Immature natural killer cell (primary cell): ENCODE measurements at regions not wholly inside any gene's neighbourhood (a gene's known extent, or its start where the extent isn't known, plus 50 kb on each side); places are given as distances from the start of the nearest gene placed in this dataset.
"Not testable (repeated sequence)": the region's sequence is repeated elsewhere in the genome, so short reads cannot be mapped to it uniquely, and the experiment has no call there.

Experiments used
- DNase-seq, 3 donors: peaks; one replicate each; pipeline ENCODE4 v3.0.0; 2022; ENCODE audit warnings: mixed read lengths in 1 of 3
- H3K27ac Mint-ChIP-seq, 6 donors: one replicate each; pipeline ENCODE4 v1.8.0; 2020; ENCODE audit warnings: mixed read lengths in 6 of 6, mild to moderate bottlenecking in 5 of 6, inconsistent platforms in 4 of 6, moderate library complexity in 3 of 6
- H3K27me3 Mint-ChIP-seq, 3 donors: one replicate each; pipeline ENCODE4 v1.8.0; 2020 to 2021; ENCODE audit warnings: low read depth in 3 of 3, mild to moderate bottlenecking in 3 of 3, mixed read lengths in 3 of 3, moderate library complexity in 3 of 3, inconsistent platforms in 1 of 3
- H3K36me3 Mint-ChIP-seq, 3 donors: one replicate each; pipeline ENCODE4 v1.8.0; 2020; ENCODE audit warnings: mixed read lengths in 3 of 3, inconsistent platforms in 2 of 3, mild to moderate bottlenecking in 2 of 3
- H3K4me1 Mint-ChIP-seq, 2 donors: one replicate each; pipeline ENCODE4 v1.8.0; 2020; ENCODE audit warnings: inconsistent platforms in 2 of 2, mild to moderate bottlenecking in 2 of 2, mixed read lengths in 2 of 2, moderate library complexity in 1 of 2
- H3K4me3 Mint-ChIP-seq, 5 donors: one replicate each; pipeline ENCODE4 v1.8.0; 2020; ENCODE audit warnings: mild to moderate bottlenecking in 5 of 5, mixed read lengths in 5 of 5, inconsistent platforms in 3 of 5, moderate library complexity in 3 of 5
- H3K9me3 Mint-ChIP-seq, 6 donors: one replicate each; pipeline ENCODE4 v1.8.0; 2020; ENCODE audit warnings: mild to moderate bottlenecking in 6 of 6, mixed read lengths in 6 of 6, inconsistent platforms in 4 of 6, moderate library complexity in 3 of 6

GRCh38 chr17:51463353-51463752 is 203.0 kb downstream of the UTP18 start:
- H3K4me1 Mint-ChIP-seq: no peaks in the 10 kb centered on the region
- no peaks in the 10 kb centered on the region for H3K36me3 Mint-ChIP-seq
- H3K9me3 Mint-ChIP-seq: no peaks in the 10 kb centered on the region
- H3K27me3 Mint-ChIP-seq: peaks cover 4 to 5% (median 5%) of the 10 kb centered on the region in 3 donors
- no peak overlapping the region for H3K4me3 Mint-ChIP-seq
- no peak overlapping the region for H3K27ac Mint-ChIP-seq
- DNase-seq: no peak

DNA sequence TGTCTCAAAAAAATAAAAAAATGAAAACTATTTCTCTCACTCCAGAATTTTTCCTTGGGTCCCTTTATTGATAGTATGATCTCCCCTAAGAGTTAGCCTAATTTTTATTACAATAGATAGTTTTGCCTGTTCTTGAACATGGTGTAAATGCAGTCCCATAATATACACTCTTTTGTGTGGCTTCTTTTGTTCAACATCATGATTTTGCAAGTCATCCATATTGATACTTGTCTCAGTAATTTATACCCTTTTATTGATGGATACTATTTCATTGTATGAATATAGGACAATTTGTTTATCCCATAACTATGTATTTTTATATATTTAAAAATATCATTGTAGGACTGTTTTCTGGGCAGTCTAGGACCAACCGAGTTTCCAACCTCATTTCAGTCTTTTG is 207.0 kb downstream of the UTP18 start:
- no peak for DNase-seq
- H3K27me3 Mint-ChIP-seq: peaks cover 0 to 5% (median 3%) of the 10 kb centered on the region in 3 donors
- H3K4me1 Mint-ChIP-seq: no peaks in the 10 kb centered on the region
- H3K27ac Mint-ChIP-seq: no peak overlapping the region
- H3K9me3 Mint-ChIP-seq: no peaks in the 10 kb centered on the region
- no peaks in the 10 kb centered on the region for H3K36me3 Mint-ChIP-seq
- H3K4me3 Mint-ChIP-seq: no peak overlapping the region

DNA sequence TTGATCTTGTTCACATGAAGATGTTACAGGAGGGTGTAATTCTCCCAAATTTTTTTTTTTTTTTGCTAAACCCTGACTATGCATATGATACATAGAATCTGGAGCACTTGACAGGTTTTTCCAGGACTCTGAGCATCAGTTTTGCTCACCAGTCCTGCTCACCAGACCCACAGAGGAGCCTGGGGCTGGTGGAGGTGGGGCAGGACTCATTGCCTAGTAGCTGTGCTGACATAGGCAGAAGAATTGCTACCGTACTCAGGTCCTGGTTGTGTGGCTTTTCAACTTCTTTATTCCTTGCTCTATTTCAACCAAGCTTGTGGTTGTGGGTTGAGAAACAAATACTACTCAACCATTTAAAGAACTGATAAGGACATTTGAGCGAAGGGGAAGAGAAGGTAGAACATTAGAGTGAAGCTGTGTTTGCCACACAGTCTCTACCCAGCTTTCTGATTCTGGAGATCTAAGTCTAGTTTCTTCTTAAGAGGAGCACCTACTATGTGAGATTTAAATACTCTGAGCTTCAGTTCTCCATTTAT is 212.4 kb downstream of the UTP18 start:
- Mint-ChIP-seq H3K36me3 (no peaks in the 10 kb centered on the region), H3K4me1 (no peaks in the 10 kb centered on the region), H3K9me3 (no peaks in the 10 kb centered on the region), H3K27me3 (peaks cover 0 to 14% (median 8%) of the 10 kb centered on the region in 3 donors), H3K27ac (no peak overlapping the region), H3K4me3 (no peak overlapping the region)
- no peak for DNase-seq

DNA sequence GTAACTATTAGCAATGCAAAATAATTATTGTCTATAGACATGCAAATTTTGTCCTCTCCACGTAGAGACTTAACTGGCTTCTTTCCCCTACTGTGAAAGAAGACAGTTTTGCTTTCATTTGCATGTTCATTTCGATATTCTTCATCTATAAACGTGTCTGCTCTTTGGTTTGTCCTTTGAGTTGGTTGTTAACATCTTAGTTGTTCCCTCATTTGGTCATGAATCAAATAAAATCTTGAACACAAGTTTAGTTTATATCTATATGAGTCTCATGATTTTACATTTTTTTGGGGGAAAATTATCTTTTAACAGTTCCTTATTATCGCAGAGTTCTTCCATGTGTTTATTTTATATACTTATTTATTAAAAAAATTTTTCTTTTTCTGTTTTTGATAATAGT is 214.4 kb downstream of the UTP18 start:
- Mint-ChIP-seq H3K36me3 (no peaks in the 10 kb centered on the region), H3K27ac (no peak overlapping the region), H3K4me1 (no peaks in the 10 kb centered on the region), H3K27me3 (peaks cover 0 to 16% (median 10%) of the 10 kb centered on the region in 3 donors), H3K9me3 (peaks cover 0 to 1% (median 0%) of the 10 kb centered on the region in 6 donors), H3K4me3 (no peak overlapping the region)
- DNase-seq: no peak

DNA sequence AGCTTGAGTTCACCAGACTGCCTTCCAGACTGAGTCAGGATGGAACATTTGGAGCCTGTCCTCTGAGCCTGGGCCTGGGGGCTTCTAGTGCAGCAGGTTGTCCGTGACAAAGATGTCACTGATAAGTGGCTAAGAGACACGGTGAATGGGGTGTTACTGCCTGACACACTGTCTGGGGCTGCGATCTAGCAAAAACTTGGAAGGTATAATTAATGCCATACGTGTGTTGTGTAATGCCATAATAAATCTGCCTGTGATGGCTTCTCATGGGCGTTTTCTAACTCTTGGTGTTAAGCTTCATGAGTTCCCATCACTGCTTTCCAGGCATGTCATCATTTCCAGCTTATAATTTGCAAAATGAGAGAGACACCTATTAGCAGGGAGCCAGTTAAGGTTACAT is 215.4 kb downstream of the UTP18 start:
- Mint-ChIP-seq H3K4me3 (no peak overlapping the region), H3K4me1 (no peaks in the 10 kb centered on the region), H3K36me3 (no peaks in the 10 kb centered on the region), H3K9me3 (peaks cover 0 to 5% (median 4%) of the 10 kb centered on the region in 6 donors), H3K27me3 (peaks cover 0 to 17% (median 10%) of the 10 kb centered on the region in 3 donors), H3K27ac (no peak overlapping the region)
- no peak for DNase-seq

DNA sequence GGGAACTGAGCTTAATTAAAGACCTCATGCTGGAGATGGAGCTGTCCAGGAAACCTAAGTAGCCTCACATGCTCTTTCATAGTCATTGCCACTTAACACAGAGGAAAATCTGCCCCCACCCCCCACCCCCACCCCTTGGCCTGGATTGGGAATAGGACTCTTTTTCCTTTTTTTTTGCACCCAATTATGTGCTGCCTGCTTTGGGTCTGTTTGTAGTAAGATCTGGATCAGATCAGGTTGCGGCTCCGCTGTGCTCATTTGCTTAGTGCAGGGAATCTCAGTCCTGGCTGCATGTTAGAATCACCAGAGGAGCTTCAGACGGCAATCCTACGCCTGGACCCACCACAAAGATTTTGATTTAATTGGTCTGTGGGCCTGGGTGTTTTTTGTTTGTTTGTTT is 219.0 kb downstream of the UTP18 start:
- no peak for DNase-seq
- Mint-ChIP-seq H3K27me3 (peaks cover 0 to 14% (median 10%) of the 10 kb centered on the region in 3 donors), H3K36me3 (no peaks in the 10 kb centered on the region), H3K4me1 (no peaks in the 10 kb centered on the region), H3K9me3 (peaks cover 4 to 15% (median 12%) of the 10 kb centered on the region in 6 donors), H3K27ac (no peak overlapping the region), H3K4me3 (no peak overlapping the region)

DNA sequence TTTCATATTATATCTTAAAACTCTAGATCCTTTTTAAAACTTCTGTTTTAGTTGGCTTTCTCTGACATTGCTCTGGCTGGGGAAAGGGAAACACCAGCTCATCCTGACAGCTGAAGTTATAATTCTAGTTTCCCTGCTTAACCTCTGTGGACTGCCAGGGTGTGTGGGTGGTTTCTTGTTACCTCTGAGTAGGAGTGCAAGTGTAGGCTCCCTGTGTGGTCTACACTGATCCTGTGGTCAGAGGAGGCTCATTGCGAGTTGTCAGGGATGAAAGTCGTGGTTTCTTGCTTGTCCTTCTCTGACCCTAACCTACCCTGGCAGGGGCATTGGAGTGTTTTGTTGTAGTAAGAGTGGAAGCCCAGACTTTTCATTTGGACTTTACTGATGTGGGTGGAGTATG is 221.0 kb downstream of the UTP18 start:
- no peak for DNase-seq
- peaks cover 5 to 21% (median 12%) of the 10 kb centered on the region in 6 donors for H3K9me3 Mint-ChIP-seq
- H3K27ac Mint-ChIP-seq: no peak overlapping the region
- H3K27me3 Mint-ChIP-seq: peaks cover 0 to 16% (median 12%) of the 10 kb centered on the region in 3 donors
- H3K4me3 Mint-ChIP-seq: no peak overlapping the region
- H3K36me3 Mint-ChIP-seq: no peaks in the 10 kb centered on the region
- no peaks in the 10 kb centered on the region for H3K4me1 Mint-ChIP-seq

- not testable (repeated sequence) for DNase-seq, H3K36me3 Mint-ChIP-seq, H3K4me3 Mint-ChIP-seq, H3K27ac Mint-ChIP-seq, H3K4me1 Mint-ChIP-seq
- Mint-ChIP-seq H3K9me3 (peaks cover 5 to 21% (median 12%) of the 10 kb centered on the region in 6 donors), H3K27me3 (peaks cover 0 to 14% (median 6%) of the 10 kb centered on the region in 3 donors)
Observed at GRCh38 chr17:51482248-51482647, 221.9 kb downstream of the UTP18 start.

DNA sequence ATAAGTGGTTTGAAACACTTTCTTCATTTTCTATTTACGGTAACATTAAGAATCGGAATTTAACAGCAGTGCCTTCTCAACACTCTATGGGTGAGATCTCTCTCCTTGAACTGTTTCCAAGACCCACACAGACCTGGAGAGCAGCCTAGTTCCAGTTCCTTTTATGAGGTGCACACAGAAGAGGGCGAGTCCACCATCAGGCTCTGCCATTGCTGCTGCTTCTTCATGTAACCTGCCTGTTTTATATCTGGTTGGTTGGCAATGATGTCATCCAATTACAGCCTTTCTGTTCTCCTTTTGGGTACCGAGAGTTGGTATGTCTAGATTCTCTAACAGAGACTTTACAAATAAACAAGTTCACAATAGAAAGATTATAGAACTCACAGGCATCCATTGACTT is 225.7 kb downstream of the UTP18 start:
- H3K27me3 Mint-ChIP-seq: peaks cover 4 to 5% (median 4%) of the 10 kb centered on the region in 3 donors
- H3K27ac Mint-ChIP-seq: no peak overlapping the region
- no peak overlapping the region for H3K4me3 Mint-ChIP-seq
- H3K9me3 Mint-ChIP-seq: peaks cover 3 to 17% (median 6%) of the 10 kb centered on the region in 6 donors
- H3K36me3 Mint-ChIP-seq: no peaks in the 10 kb centered on the region
- no peak for DNase-seq
- no peaks in the 10 kb centered on the region for H3K4me1 Mint-ChIP-seq

DNA sequence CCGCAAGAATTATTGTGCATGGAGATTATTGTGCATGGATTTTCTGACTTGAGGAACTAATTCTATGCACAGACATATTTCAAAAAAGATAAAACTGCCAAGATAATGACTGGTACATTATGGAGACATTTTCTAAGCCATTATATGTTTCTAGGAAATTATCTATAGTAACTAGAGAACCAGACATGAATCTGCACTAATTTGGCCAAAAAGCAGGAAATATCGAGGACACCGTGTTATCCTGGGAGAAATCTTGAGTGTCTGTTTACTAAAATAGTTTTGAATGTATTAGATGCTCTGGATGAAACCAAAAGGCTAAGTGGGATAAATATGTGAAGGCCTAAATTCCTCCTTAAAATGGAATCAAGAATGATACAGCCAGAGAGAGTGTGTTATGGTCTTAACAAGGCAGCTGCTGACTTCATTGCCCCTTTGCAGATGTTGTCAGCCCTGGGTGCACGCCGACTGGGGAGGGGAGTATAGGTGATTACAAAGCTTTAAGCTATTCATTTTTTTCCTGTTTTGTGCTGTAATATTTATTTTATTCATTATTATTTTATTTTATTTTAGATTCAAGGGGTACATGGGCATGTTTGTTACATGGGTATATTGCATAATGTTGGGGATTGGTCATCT is 226.7 kb downstream of the UTP18 start:
- no peak for DNase-seq
- H3K9me3 Mint-ChIP-seq: peaks cover 0 to 8% (median 2%) of the 10 kb centered on the region in 6 donors
- H3K36me3 Mint-ChIP-seq: no peaks in the 10 kb centered on the region
- no peaks in the 10 kb centered on the region for H3K4me1 Mint-ChIP-seq
- peaks cover 4 to 6% (median 5%) of the 10 kb centered on the region in 3 donors for H3K27me3 Mint-ChIP-seq
- H3K4me3 Mint-ChIP-seq: no peak overlapping the region
- H3K27ac Mint-ChIP-seq: no peak overlapping the region

DNA sequence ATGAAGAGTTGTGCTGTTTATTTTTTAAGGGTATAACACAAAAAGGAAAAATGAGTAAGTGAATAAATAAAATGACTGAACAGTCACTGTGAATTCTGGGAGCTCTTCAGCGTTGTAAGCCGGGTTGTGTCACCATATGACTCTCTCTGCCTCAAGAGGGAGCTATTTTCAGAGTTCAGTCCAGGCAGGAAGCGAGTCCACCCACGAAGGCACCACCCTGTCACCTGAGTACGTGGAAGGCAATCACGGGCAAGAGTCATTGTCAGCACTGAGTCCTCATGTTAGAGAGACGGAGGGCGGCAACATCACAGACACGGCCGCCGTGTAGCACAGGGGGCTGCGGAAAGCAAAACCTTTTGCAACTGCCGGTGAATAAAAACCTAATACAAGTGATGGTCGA is 227.6 kb downstream of the UTP18 start:
- no peak for DNase-seq
- no peaks in the 10 kb centered on the region for H3K36me3 Mint-ChIP-seq
- H3K27me3 Mint-ChIP-seq: peaks cover 5 to 8% (median 6%) of the 10 kb centered on the region in 3 donors
- no peak overlapping the region for H3K4me3 Mint-ChIP-seq
- no peaks in the 10 kb centered on the region for H3K4me1 Mint-ChIP-seq
- peaks cover 0 to 7% (median 2%) of the 10 kb centered on the region in 6 donors for H3K9me3 Mint-ChIP-seq
- H3K27ac Mint-ChIP-seq: no peak overlapping the region

DNA sequence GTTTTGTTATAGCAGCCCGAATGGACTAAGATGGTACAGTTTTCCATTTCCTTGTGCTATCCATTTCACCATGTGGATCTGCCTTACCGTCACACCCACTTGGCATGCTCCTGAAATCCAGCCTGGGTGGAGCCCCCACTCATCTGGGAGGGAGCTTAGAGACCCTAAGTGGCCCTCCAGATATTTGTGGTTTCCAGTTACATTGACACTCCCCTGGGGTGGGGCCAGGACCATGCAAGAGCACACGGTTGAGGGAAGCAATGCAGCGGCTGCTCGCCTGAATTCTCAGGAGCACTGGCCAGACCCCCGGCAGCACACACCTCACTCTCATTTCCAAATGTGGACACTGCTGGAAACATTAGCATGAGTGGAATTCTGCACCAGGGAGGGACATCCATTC is 231.1 kb downstream of the UTP18 start:
- H3K4me3 Mint-ChIP-seq: no peak overlapping the region
- H3K27me3 Mint-ChIP-seq: peaks cover 5 to 7% (median 6%) of the 10 kb centered on the region in 3 donors
- no peak overlapping the region for H3K27ac Mint-ChIP-seq
- H3K36me3 Mint-ChIP-seq: no peaks in the 10 kb centered on the region
- H3K9me3 Mint-ChIP-seq: no peaks in the 10 kb centered on the region
- H3K4me1 Mint-ChIP-seq: no peaks in the 10 kb centered on the region
- DNase-seq: no peak

- no peak for DNase-seq
- Mint-ChIP-seq H3K4me3 (no peak overlapping the region), H3K27ac (no peak overlapping the region), H3K9me3 (no peaks in the 10 kb centered on the region), H3K36me3 (no peaks in the 10 kb centered on the region), H3K27me3 (peaks cover 4 to 8% (median 4%) of the 10 kb centered on the region in 3 donors), H3K4me1 (no peaks in the 10 kb centered on the region)
Observed at GRCh38 chr17:51493206-51493605, 232.9 kb downstream of the UTP18 start.

GRCh38 chr17:51496378-51496777 is 236.0 kb downstream of the UTP18 start:
- no peaks in the 10 kb centered on the region for H3K36me3 Mint-ChIP-seq

GRCh38 chr17:51499897-51500296 is 239.6 kb downstream of the UTP18 start:
- H3K4me1 Mint-ChIP-seq: no peaks in the 10 kb centered on the region
- no peaks in the 10 kb centered on the region for H3K9me3 Mint-ChIP-seq
- DNase-seq: no peak
- H3K27me3 Mint-ChIP-seq: peaks cover 4 to 7% (median 6%) of the 10 kb centered on the region in 3 donors
- no peak overlapping the region for H3K4me3 Mint-ChIP-seq
- H3K27ac Mint-ChIP-seq: no peak overlapping the region
- no peaks in the 10 kb centered on the region for H3K36me3 Mint-ChIP-seq

More at GRCh38 chr17:51496378-51496777, 236.0 kb downstream of the UTP18 start:
- H3K27ac Mint-ChIP-seq: no peak overlapping the region
- H3K4me1 Mint-ChIP-seq: no peaks in the 10 kb centered on the region
- no peaks in the 10 kb centered on the region for H3K9me3 Mint-ChIP-seq
- DNase-seq: no peak
- peaks cover 6 to 8% (median 6%) of the 10 kb centered on the region in 3 donors for H3K27me3 Mint-ChIP-seq
- H3K4me3 Mint-ChIP-seq: no peak overlapping the region
